H1 (cell line): ENCODE measurements at regions not wholly inside any gene's neighbourhood (a gene's known extent, or its start where the extent isn't known, plus 50 kb on each side); places are given as distances from the start of the nearest gene placed in this dataset.

Experiments used
- ASH2L ChIP-seq: fragments of 200-600, 300-600 bp; sonication (generic); IDR thresholded peaks from one replicate; pipeline ENCODE4 v1.7.1; 2017; ENCODE audit warnings: low read length
- ATF2 ChIP-seq: IDR thresholded peaks from 2 replicates; pipeline ENCODE4 v1.6.1; 2012; ENCODE audit warnings: low read length, inconsistent platforms
- CHD7 ChIP-seq: fragments of 300-600 bp; sonication (generic); IDR thresholded peaks from 2 replicates; pipeline ENCODE4 v1.7.1; 2012; ENCODE audit warnings: low read length, moderate library complexity, mild to moderate bottlenecking, inconsistent platforms; ENCODE audit not compliant: insufficient replicate concordance
- CREB1 ChIP-seq: IDR thresholded peaks from 2 replicates; pipeline ENCODE4 v1.6.1; 2012; ENCODE audit warnings: inconsistent platforms
- EZH2 ChIP-seq: fragments of 200-600 bp; sonication (generic); IDR thresholded peaks from 2 replicates; pipeline ENCODE4 v1.7.1; 2012; ENCODE audit warnings: low read depth, mild to moderate bottlenecking, moderate library complexity, low read length, inconsistent platforms; ENCODE audit not compliant: severe bottlenecking
- HDAC2 ChIP-seq, 2 experiments: fragments of 300-600 bp in 1 of 2; sonication (generic) in 1 of 2; IDR thresholded peaks; 2 replicates each; pipeline ENCODE4 v1.6.1; 2011 to 2012; ENCODE audit warnings: low read depth in 2 of 2, low read length in 2 of 2, mild to moderate bottlenecking in 2 of 2, moderate library complexity in 2 of 2, borderline replicate concordance in 1 of 2, inconsistent platforms in 1 of 2
- POLR2A ChIP-seq, 2 experiments: IDR thresholded peaks; 1 replicate in 1 of 2; 2 replicates in 1 of 2; pipeline ENCODE4 v1.6.1; 2011; ENCODE audit warnings: low read depth in 2 of 2, low read length in 2 of 2, mild to moderate bottlenecking in 2 of 2; ENCODE audit errors: control extremely low read depth in 1 of 2
- RBBP5 ChIP-seq: IDR thresholded peaks from 2 replicates; pipeline ENCODE4 v1.7.1; 2012; ENCODE audit warnings: low read depth, mild to moderate bottlenecking, inconsistent platforms, low read length, moderate library complexity, borderline replicate concordance
- SIN3A ChIP-seq, 2 experiments: IDR thresholded peaks in 1 of 2; conservative IDR thresholded peaks in 1 of 2; 2 replicates each; pipeline ENCODE4 v1.6.1; 2011 to 2012; ENCODE audit warnings: low read length in 2 of 2, improper control_type of control experiment in 1 of 2, low read depth in 1 of 2, mild to moderate bottlenecking in 1 of 2
- SIRT6 ChIP-seq: IDR thresholded peaks from one replicate; pipeline ENCODE4 v1.7.1; 2012; ENCODE audit warnings: low read length, inconsistent platforms
- SP1 ChIP-seq: IDR thresholded peaks from 2 replicates; pipeline ENCODE4 v1.6.1; 2011; ENCODE audit warnings: low read depth, low read length
- YY1 ChIP-seq: IDR thresholded peaks from 2 replicates; pipeline ENCODE4 v1.6.1; 2011; ENCODE audit warnings: low read depth, mild to moderate bottlenecking, low read length
- TF ChIP-seq, protein P1 (sequence below), 3 experiments: IDR thresholded peaks; 1 replicate in 2 of 3; 2 replicates in 1 of 3; pipeline versions ENCODE4 v1.5.1 to v1.6.1; 2011; ENCODE audit warnings: low read length in 3 of 3, mild to moderate bottlenecking in 3 of 3, inconsistent platforms in 2 of 3, low read depth in 1 of 3, moderate library complexity in 1 of 3; ENCODE audit not compliant: insufficient read depth in 1 of 3; ENCODE audit errors: control extremely low read depth in 1 of 3

- TF ChIP-seq, protein P1, sequence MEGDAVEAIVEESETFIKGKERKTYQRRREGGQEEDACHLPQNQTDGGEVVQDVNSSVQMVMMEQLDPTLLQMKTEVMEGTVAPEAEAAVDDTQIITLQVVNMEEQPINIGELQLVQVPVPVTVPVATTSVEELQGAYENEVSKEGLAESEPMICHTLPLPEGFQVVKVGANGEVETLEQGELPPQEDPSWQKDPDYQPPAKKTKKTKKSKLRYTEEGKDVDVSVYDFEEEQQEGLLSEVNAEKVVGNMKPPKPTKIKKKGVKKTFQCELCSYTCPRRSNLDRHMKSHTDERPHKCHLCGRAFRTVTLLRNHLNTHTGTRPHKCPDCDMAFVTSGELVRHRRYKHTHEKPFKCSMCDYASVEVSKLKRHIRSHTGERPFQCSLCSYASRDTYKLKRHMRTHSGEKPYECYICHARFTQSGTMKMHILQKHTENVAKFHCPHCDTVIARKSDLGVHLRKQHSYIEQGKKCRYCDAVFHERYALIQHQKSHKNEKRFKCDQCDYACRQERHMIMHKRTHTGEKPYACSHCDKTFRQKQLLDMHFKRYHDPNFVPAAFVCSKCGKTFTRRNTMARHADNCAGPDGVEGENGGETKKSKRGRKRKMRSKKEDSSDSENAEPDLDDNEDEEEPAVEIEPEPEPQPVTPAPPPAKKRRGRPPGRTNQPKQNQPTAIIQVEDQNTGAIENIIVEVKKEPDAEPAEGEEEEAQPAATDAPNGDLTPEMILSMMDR (IDR thresholded peaks at IDR 0.05; ENCODE audit: control extremely low read depth in 1 of 3, insufficient read depth in 1 of 3, low read depth in 1 of 3, low read length in 3 of 3) = peak in 2 of 3 experiments; percentile 57 to 72; a peak in 3 of 4 replicates
- TF ChIP-seq CREB1 (no peak), SIN3A (conservative IDR thresholded peaks at IDR 0.05 in 1 of 2, IDR thresholded peaks at IDR 0.05 in 1 of 2; ENCODE audit: low read depth in 1 of 2, low read length in 2 of 2) (no peak), CHD7 (no peak), HDAC2 (IDR thresholded peaks at IDR 0.05; ENCODE audit: borderline replicate concordance in 1 of 2, low read depth in 2 of 2, low read length in 2 of 2) (no peak), YY1 (no peak), POLR2A (IDR thresholded peaks at IDR 0.05; ENCODE audit: control extremely low read depth in 1 of 2, low read depth in 2 of 2, low read length in 2 of 2) (no peak), EZH2 (no peak), RBBP5 (no peak), ATF2 (no peak), SIRT6 (no peak), SP1 (no peak), ASH2L (no peak)
Measured at GRCh38 chr14:35963209-35963608, 137.1 kb downstream of the BRMS1L start.
